AG20443 (cell line): ENCODE measurements at regions not wholly inside any gene's neighbourhood (a gene's known extent, or its start where the extent isn't known, plus 50 kb on each side); places are given as distances from the start of the nearest gene placed in this dataset.

Experiments
- DNase-seq: peaks from one replicate; pipeline ENCODE4 v3.0.0; 2012; ENCODE audit warnings: low spot score, mixed read lengths

DNA sequence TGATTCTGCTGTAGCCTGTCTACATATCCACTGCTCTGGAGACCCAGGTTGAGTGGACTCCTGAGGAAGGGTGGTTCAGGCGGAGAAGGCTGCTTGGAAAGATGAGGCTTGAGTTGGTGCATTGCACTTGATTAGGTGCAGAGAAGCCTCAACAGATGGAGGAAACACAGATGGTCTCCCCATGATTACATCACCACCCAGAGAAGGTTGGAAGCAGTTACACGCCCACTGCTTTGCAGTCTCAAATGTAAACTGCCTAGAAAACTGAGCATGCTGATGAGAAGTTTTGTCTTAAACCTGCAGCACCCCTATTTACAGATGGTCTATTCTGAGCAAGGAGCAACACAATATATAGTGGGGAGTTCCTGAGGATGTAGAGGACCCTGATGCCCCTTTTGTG is 266.6 kb downstream of the PIK3R1 start:
- no peak for DNase-seq

GRCh38 chr5:68484307-68485068 is 268.9 kb downstream of the PIK3R1 start:
- peak; percentile 75 for DNase-seq

DNA sequence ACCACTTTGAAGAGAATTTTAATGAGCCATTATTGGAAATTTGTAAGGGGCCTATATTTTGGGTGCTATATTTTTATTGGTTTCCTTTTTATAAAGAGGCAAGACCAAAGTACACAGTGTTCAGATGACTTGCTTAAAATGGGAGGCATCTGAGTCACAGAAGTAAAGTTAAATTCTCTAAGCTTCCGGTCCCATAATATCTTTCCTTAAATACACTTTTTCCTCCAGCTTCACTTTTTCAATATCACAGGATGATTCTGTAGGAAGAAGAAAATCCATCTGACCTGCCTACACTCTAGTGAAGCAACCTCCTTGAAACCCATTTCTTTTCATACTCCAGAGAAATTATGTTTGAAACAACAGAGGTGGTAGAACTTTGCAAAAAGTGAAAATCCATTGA is 274.0 kb downstream of the PIK3R1 start:
- DNase-seq: no peak

DNA sequence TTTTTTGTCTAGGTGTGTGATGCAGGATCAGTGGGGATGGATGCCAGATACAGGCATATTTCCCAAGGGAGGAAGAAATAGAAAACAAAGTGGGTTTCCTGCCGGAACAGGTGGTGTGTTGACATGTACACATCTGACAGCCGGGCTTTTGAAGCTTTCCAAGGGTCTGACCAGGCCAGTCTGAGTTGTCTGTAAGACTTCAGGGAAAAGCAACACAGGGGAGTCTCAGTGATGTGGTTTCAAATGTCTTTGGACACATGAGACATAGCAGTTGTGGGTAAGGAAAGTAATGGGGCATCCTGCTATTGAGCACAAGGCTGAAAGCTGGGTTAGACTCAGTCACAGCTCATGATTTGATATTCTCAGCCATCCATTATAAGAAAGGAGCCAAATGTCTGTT is 274.9 kb downstream of the PIK3R1 start:
- no peak for DNase-seq

DNA sequence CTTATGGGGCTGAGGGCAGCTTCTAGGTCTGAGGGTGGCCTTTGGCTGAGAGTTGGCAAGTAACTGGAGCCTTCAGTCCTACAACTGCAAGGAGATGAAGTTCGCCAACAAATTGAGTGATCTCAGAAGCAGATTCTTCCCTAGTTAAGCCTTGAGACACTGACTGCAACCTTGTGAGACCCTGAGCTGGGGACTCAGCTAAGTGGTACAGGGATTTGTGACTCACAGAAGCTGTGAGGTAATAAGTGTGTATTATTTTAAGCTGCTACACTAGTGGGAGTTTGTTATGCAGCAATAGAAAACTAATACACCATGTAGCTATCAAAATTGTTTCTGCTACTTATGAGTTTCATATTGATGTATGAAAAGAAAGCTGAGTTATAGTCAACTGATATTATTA is 279.2 kb downstream of the PIK3R1 start:
- DNase-seq: no peak

DNA sequence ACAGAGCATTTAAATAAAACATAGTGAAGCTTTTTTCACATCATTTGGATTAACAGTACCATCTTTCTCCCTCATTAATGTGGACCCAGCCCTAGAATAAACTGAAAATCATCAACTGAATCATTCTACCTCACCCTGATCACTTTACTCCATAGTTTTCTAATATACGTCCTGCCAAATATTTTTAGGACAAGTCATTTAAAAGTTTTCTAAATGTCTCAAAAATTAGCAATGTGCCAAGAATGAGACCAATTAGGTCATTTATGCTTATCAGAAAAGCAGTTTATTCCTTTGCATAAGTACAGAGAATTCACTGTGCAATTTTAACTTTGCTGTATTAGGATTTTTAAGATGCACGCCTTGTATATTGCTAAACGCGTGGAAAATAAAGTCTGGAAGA is 284.4 kb downstream of the PIK3R1 start:
- peak; percentile 49 for DNase-seq

DNA sequence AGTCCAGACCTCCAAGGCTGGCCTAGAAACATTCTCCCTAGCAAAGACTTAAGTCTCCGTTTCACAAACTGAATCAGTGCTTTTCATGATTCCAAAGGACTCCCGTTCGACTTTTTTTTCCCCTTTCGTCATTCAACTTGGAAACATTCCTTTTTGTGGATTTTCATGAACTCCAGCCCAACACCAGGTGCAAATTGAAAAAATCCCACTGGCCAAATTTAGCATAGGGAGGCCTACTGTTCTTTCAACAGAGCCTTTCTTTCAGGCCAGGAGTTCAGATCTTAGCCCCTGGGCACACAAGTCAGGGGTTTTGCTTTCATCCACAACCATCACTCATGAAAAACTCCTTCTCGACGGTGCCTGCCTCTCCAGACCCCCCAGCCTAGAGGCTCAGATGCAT is 285.3 kb downstream of the PIK3R1 start:
- DNase-seq: no peak

GRCh38 chr5:68502531-68502930 is 287.0 kb downstream of the PIK3R1 start:
- DNase-seq: no peak

DNA sequence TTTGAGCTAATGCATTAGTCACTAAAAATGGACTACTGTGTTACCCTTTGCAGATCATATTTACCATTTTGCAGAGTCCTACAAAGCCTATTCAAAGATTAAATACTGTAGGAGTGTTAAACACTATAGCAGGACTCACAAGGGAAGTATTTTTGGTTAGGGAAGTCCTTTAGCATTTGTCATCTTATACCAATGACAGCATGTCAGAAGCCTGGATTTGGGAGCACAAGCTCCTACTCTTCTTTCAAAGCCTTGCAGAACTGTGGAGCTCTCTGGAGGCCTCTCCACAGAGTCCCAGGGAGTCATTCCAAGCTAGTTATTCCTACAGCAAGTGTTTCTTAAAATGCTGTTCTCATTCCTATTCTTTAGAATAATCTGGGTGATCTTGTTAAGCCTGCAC is 288.8 kb downstream of the PIK3R1 start:
- no peak for DNase-seq

DNA sequence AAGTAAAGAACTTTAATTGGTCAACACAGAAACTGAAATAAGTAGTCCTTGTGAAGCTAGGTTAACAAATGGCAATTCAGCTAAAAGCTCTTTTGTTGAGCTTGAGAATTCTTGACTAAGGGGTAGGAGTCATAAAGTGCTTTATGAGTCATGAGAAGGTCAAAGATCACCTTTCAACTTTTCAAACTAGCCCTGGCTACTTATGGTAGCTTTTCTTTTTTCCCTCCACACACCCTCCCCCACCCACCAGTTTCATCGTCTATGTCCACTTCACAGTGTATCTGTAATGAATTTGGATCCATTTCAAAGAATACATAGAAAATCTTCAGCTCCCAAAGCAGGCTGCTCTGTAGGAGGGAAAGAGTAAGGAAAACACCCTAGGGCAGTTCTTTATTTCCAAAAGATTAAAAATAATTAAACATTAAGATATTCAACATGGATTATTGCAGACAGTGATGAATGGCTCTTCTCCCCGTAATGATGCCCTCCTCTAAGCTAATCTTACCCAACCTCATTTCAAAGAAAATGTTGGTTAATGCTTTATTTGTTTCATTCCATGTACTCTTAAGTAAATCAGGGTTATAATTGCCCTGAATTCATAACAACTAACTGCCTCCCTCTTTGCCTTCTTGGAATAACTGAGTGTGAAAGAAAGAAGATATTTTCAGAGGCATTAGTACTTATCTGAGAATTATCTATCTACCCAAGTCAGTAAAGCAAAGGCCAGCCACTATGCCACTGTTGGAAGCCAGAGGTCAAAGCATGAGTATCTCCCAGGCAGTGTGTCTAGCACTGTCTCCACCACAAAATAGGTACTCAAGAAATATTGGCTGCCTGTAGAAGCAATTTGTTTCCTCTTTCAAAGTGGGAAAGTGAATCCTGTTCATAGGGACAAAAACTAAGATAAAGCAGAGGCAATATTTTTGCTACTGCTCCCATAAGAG is 290.6 kb downstream of the PIK3R1 start:
- DNase-seq: no peak

GRCh38 chr5:68515514-68515913 is 300.0 kb downstream of the PIK3R1 start:
- no peak for DNase-seq

GRCh38 chr5:68518286-68518685 is 302.7 kb downstream of the PIK3R1 start:
- DNase-seq: no peak

GRCh38 chr5:68519143-68519542 is 303.6 kb downstream of the PIK3R1 start:
- no peak for DNase-seq

DNA sequence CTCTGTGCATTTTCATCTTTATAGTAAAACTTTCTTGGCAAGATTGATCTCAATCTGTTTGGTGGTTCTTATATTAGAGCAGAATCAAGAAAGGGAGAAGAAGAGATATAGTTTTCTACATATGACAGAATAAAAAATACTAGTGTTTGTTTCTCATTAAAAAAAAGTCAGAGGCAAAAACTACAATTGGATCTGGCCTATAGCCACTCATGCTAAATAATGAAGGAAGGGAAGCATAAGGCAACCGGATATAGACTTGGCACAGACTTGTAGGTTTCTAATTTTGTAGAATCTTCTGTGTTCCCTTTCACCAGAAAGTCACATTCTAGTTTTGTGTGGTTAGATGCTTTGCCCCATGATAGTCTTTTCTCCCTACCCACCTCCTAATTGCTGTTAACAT is 306.2 kb downstream of the PIK3R1 start:
- no peak for DNase-seq

DNA sequence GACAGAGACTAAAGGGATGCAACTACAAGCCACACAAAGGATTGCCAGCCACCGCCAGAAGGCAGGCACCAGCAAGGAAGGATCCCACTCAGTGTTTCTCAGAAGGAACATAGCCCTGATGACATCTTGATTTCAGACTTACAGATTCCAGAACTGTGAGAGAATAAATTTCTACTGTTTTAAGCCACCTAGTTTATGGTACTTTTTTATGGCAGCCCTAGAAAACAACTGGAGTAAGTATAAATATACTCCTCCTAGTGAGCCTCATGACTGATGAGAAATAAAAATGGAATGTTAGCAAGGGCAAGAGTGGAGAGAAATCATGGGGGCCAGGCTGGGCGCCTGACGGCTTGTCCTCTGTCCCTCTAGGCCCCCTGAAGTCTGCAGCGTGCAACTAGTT is 307.3 kb downstream of the PIK3R1 start:
- DNase-seq: no peak

DNA sequence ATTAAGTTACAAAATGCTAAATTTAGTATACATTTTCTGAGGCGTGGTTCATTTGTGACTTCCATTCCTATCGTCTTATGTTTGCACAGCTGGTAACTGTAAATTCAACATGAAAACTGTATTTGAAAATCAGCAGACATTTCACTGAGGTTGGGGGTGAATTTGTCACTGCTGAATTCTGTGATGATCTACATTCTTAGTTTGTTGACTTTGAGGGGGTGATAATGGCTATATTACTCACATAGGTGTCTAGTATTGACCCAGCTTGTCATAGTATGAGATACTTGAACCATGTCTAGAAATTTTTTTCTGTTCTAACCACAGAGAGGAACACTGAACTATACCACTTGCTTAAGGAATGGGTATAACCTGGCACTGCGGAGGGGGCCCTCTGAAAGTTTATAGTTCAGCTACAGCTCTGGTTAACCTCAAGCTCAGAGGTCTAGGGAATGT is 313.3 kb downstream of the PIK3R1 start:
- no peak for DNase-seq

GRCh38 chr5:68529581-68529980 is 314.0 kb downstream of the PIK3R1 start:
- DNase-seq: peak; percentile 57

GRCh38 chr5:68531970-68532369 is 316.4 kb downstream of the PIK3R1 start:
- DNase-seq: no peak

GRCh38 chr5:68533051-68533450 is 317.5 kb downstream of the PIK3R1 start:
- no peak for DNase-seq

DNA sequence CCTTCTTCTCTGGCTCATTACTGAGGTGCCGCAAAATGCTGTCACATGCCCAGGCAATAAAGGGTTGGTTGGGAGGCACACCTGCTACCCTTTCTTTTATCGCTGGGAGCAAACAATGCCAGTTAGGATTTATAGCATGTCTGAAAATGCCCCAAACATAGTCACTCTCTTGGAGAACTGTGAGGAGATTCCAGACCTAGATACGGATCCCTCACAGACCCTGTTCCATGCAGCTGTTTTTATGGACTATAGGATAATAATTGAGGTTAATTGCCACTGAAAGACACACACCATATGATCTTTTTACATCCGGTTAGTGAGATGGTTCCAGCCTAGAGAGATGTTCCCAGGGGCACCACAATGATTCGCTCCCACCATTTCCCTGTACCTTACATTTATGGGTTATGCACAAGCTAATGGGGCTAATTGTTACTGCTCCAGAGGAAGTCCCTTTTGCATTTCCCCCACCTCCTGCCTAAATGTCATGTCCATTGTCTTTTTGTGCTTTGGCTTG is 318.1 kb downstream of the PIK3R1 start:
- DNase-seq: no peak

DNA sequence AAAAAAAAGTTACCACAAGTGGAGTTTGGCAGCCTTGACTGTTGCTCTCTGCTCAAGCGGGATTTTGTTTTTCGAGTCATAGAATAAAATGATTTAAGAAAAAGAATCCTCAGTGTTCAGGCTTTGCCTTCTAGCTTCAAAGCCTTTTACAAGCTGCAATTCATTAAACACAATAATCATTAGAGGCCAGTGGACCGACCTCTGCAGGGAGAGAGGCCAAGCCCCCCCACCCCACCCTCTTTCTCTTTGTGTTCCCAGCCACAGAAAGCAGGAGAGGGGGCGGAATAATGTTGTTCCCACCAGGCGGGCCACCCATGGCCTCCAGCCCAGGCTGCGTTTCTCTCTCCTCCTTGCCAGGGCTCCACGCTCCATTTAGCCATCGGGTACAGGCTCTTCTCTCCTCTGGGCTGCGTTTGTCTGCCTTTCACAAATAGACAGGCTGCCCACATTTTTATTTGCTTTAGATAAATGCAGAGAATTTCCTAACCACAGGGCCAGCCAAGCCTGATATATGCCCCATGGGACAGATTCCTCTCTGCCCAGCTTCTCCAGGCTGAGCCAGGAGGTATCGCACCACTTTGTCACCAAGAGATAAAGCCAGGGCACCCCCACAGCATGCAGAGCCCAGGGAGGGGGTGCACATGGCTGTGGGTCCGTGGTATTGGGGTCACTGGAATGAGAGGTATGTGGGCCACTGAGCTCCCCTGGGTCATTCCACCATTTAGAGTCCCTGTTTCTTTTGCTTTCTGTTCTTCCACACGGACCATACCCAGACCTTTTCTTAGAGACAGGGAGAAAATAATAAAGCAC is 318.8 kb downstream of the PIK3R1 start:
- DNase-seq: peak; percentile 43

DNA sequence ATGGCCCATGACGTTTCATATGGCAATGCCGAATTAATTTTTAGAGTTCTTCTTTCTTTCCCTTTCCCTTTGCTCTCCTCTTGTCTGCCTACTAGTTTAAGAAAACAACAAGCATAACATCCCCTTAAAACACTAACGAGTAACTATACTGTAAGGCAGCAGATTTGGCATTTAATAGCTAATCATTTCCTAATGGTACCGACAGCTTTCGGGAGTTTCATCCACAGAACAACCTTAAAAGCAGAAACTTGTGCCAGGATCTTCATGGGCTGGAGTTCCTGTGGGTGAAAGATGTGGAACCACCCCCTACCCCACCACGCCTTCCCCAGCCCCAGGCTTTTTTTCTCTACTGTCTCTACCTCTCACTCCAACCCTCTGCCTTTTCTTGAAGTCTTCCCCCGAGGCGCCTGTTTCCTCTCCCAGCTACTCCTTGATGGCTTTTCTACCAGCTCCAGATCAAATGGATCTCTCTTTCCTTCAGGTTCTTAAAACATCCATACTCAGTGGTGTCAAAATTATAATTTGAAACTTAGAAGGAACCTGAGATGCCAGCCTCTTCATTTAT is 319.5 kb downstream of the PIK3R1 start:
- no peak for DNase-seq
